Omental fat pad (tissue), 3 donors: ENCODE measurements at regions not wholly inside any gene's neighbourhood (a gene's known extent, or its start where the extent isn't known, plus 50 kb on each side); places are given as distances from the start of the nearest gene placed in this dataset.

ENCODE experiments used
- ATAC-seq: fragments of 150-250 bp; one replicate; pipeline ENCODE4 v1.9.1; 2016; ENCODE audit warnings: mild to moderate bottlenecking, moderate library complexity; ENCODE audit not compliant: low FRiP score
- DNase-seq: peaks from one replicate; pipeline ENCODE4 v3.0.0-alpha.2; 2019; ENCODE audit warnings: low spot score
- TF ChIP-seq, protein P1 (sequence below), 3 donors: fragments of 450-650 bp; IDR thresholded peaks; one replicate each; pipeline ENCODE4 v1.5.1; 2016 to 2017; ENCODE audit warnings: antibody characterized with exemption in 3 of 3, mild to moderate bottlenecking in 3 of 3, moderate library complexity in 2 of 3

DNA sequence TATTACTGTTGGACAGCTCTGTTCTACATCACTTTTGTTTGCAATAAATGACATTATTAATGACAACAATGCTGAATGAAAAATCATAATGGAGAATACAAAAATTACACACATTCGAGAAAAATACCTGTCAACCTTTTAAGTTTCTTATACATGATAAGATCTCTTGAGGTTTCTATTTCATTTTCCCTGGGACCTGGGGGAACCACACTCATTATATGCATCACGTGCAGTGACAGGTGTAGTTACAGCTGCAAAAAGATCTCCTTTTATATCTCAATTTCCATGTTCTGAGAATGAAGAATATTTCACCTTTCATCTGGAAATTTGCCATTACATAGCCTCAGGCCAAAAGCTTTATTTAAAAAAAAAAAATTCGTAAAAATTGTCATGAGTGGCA lies 1347.0 kb upstream of the AGA start:
- ATAC-seq (no peak), DNase-seq (no peak)
- TF ChIP-seq, protein P1, sequence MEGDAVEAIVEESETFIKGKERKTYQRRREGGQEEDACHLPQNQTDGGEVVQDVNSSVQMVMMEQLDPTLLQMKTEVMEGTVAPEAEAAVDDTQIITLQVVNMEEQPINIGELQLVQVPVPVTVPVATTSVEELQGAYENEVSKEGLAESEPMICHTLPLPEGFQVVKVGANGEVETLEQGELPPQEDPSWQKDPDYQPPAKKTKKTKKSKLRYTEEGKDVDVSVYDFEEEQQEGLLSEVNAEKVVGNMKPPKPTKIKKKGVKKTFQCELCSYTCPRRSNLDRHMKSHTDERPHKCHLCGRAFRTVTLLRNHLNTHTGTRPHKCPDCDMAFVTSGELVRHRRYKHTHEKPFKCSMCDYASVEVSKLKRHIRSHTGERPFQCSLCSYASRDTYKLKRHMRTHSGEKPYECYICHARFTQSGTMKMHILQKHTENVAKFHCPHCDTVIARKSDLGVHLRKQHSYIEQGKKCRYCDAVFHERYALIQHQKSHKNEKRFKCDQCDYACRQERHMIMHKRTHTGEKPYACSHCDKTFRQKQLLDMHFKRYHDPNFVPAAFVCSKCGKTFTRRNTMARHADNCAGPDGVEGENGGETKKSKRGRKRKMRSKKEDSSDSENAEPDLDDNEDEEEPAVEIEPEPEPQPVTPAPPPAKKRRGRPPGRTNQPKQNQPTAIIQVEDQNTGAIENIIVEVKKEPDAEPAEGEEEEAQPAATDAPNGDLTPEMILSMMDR (IDR thresholded peaks at IDR 0.05) = no peak

DNA sequence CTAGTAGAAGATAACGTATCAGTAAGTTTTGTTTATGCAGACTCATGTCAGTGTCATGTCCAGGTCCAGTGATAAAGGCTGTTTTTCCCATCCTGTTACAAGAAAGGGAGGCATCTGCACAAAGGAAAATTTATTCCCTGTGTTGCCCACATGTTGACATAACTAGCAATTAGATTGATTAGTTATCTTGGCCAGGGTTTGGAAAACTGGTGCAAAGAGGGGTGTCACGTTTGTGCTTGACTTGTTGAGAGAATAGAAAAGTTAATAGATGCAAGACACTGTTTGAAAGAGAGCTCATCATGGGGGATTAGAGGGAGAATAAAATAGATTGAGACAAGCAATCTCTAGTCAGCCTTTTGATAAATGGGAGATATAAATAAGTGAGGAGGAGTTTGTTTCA lies 1357.0 kb upstream of the AGA start:
- TF ChIP-seq, protein P1 (IDR thresholded peaks at IDR 0.05) = no peak
- ATAC-seq (no peak), DNase-seq (no peak)

DNA sequence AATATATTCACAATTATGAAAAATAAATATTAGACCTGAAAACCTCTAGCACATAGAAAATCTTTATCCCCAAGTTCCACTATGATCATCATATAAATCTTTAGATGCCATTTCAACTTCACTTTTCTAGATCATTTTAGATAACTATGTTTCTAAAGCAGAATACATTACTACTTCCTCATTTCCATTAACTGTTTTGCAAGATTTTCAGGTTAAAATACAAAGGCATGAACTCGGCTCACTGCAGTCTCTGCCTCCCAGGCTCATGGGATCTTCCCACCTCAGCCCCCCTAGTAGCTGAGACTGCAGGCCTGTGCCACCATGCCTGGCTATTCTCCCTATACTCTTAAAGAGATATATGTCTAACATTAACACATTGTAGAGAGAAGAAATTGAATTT lies 1365.9 kb upstream of the AGA start:
- DNase-seq (no peak), ATAC-seq (no peak)
- TF ChIP-seq, protein P1 (IDR thresholded peaks at IDR 0.05) = no peak

DNA sequence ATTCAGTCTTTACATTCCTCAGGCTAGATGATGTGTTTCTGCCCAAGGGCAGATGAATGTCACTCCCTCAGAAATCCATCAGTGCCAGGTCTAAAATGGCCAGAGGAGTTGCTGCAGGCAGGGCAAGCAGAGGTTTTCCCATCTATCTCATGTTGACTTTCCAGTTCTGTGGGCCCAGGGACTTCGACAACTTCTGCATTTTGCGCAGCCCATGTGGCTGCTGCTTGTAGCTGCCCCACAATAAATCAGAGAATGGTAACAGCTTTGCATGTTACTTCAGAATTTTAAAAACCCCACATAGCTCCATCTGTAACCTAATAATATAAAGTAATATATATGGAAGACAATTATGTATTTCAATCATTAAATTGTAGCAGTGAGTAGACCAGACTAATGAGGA lies 1367.7 kb upstream of the AGA start:
- TF ChIP-seq, protein P1 (IDR thresholded peaks at IDR 0.05) = no peak
- DNase-seq (no peak), ATAC-seq (no peak)

DNA sequence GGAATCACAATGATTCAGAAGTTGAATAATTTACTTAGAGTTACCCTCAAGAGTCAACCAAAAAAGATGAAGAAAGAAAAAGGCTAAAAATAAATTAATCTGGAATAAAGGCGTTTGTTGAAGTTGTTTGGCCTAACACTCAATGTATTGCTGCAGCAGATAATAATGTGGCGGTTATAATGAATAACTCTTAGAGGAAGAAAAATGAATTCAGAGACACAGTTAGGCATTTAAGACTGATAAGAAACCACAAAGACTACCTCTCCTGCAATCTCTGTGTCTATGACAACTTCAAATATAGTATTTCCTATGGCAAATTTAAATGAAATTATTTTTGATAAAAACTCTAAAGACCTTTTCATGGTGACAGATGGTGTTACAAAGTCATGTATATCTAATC lies 1369.1 kb upstream of the AGA start:
- DNase-seq = no peak
- TF ChIP-seq, protein P1 (IDR thresholded peaks at IDR 0.05) = no peak
- no peak for ATAC-seq

DNA sequence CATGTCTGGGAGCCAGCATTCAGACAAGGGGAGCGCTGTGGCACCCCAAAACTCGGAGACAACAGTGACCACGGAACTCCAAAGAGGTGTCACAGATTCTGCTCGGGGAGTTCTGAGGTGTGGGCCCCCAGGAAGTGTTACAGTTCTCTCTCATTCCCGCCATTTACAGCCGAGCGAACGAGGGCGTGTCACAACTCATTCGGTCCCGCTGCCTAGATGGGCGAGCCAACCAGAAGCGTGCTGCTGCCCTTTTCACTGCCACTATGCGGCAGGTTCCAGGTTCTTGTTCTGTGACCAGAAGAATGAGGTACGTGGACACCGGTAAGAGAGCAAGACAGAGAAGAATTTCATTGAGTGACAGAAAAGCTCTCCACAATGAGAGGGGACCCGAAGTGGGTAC lies 1370.6 kb upstream of the AGA start:
- ATAC-seq (no peak), DNase-seq (no peak)
- TF ChIP-seq, protein P1 (IDR thresholded peaks at IDR 0.05) = no peak

DNA sequence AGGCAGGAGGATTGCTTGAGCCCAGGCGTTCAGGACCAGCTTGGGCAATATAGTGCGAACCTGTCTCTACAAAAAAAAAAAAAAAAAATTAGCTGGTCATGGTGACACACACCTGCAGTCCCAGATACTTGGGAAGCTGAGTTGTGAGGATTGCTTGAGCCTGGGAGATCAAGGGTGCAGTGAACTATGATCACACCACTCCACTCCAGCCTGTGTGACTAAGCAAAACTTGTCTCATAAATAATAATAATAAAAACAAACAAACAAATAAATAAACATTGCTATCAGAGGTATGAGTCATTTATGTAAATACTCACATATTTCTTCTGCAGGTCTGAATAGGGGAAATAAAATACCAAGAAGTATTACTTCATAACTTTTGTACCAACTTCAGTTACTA lies 1372.7 kb upstream of the AGA start:
- ATAC-seq = no peak
- TF ChIP-seq, protein P1 (IDR thresholded peaks at IDR 0.05) = no peak
- DNase-seq = no peak
